HFFc6 (cell line): ENCODE measurements at regions not wholly inside any gene's neighbourhood (a gene's known extent, or its start where the extent isn't known, plus 50 kb on each side); places are given as distances from the start of the nearest gene placed in this dataset.

Experiments used
- DNase-seq: peaks from one replicate; pipeline ENCODE4 v3.0.0-alpha.2; 2018
- H3K27ac Mint-ChIP-seq: 2 replicates; pipeline ENCODE4 v1.8.0; 2020; ENCODE audit warnings: mild to moderate bottlenecking, mixed read lengths
- H3K27me3 Mint-ChIP-seq: 2 replicates; pipeline ENCODE4 v1.8.0; 2021; ENCODE audit warnings: mild to moderate bottlenecking, moderate library complexity, mixed read lengths; ENCODE audit not compliant: insufficient read depth
- H3K36me3 Mint-ChIP-seq: 2 replicates; pipeline ENCODE4 v1.8.0; 2021; ENCODE audit warnings: low read depth, mixed read lengths
- H3K4me1 Mint-ChIP-seq: 2 replicates; pipeline ENCODE4 v1.8.0; 2020; ENCODE audit warnings: low read depth, mixed read lengths
- H3K4me3 Mint-ChIP-seq: 2 replicates; pipeline ENCODE4 v1.8.0; 2020; ENCODE audit warnings: mild to moderate bottlenecking, moderate library complexity, mixed read lengths
- H3K9me3 Mint-ChIP-seq: 2 replicates; pipeline ENCODE4 v1.8.0; 2020; ENCODE audit warnings: mild to moderate bottlenecking, mixed read lengths
- CTCF ChIP-seq: fragments of 200-600 bp; sonication (generic); IDR thresholded peaks from 2 replicates; pipeline ENCODE4 v1.5.0; 2021; ENCODE audit warnings: antibody characterized with exemption, mild to moderate bottlenecking

- H3K9me3 Mint-ChIP-seq, result peaks cover 19% of the 10 kb centered on the region
- H3K4me3 Mint-ChIP-seq, result no peak overlapping the region
- H3K27ac Mint-ChIP-seq, result no peak overlapping the region
- no peaks in the 10 kb centered on the region for H3K36me3 Mint-ChIP-seq
- no peak for TF ChIP-seq CTCF
- DNase-seq, result no peak
- H3K27me3 Mint-ChIP-seq, result no peaks in the 10 kb centered on the region
- no peaks in the 10 kb centered on the region for H3K4me1 Mint-ChIP-seq
These were observed 1035.3 kb upstream of the GBE1 start for GRCh38 chr3:82796765-82797164.

- no peak for DNase-seq
- Mint-ChIP-seq H3K36me3 (no peaks in the 10 kb centered on the region), H3K9me3 (peaks cover 14% of the 10 kb centered on the region), H3K4me1 (no peaks in the 10 kb centered on the region), H3K4me3 (no peak overlapping the region), H3K27ac (no peak overlapping the region), H3K27me3 (no peaks in the 10 kb centered on the region)
- TF ChIP-seq CTCF, result no peak
These were observed 1029.8 kb upstream of the GBE1 start for GRCh38 chr3:82791241-82791640.

GRCh38 chr3:82790307-82791097 is 1029.1 kb upstream of the GBE1 start:
- no peak overlapping the region for H3K4me3 Mint-ChIP-seq

GRCh38 chr3:82783194-82783593 is 1021.7 kb upstream of the GBE1 start:
- Mint-ChIP-seq H3K27me3 (no peaks in the 10 kb centered on the region), H3K4me1 (no peaks in the 10 kb centered on the region), H3K4me3 (no peak overlapping the region), H3K9me3 (peaks cover 19% of the 10 kb centered on the region; the same call in 1 of the 2 replicates), H3K27ac (no peak overlapping the region), H3K36me3 (no peaks in the 10 kb centered on the region)
- TF ChIP-seq CTCF, result no peak
- no peak for DNase-seq

More at GRCh38 chr3:82790307-82791097, 1029.1 kb upstream of the GBE1 start:
- H3K27ac Mint-ChIP-seq, result no peak overlapping the region
- H3K36me3 Mint-ChIP-seq, result no peaks in the 10 kb centered on the region
- no peaks in the 10 kb centered on the region for H3K27me3 Mint-ChIP-seq
- no peak for TF ChIP-seq CTCF
- H3K9me3 Mint-ChIP-seq, result peaks cover 18% of the 10 kb centered on the region
- no peaks in the 10 kb centered on the region for H3K4me1 Mint-ChIP-seq
- no peak for DNase-seq

- Mint-ChIP-seq H3K4me3 (no peak overlapping the region), H3K36me3 (no peaks in the 10 kb centered on the region), H3K27me3 (no peaks in the 10 kb centered on the region), H3K4me1 (no peaks in the 10 kb centered on the region), H3K9me3 (peaks cover 10% of the 10 kb centered on the region; the same call in 1 of the 2 replicates), H3K27ac (no peak overlapping the region)
- no peak for DNase-seq
- no peak for TF ChIP-seq CTCF
These were observed 1011.8 kb upstream of the GBE1 start for GRCh38 chr3:82773207-82773606.
